ENCODE measurements at regions not wholly inside any gene's neighbourhood (a gene's known extent, or its start where the extent isn't known, plus 50 kb on each side); places are given as distances from the start of the nearest gene placed in this dataset.
A peak's percentile ranks its signal among the peaks of the same experiment; 100 is the strongest.

DNA sequence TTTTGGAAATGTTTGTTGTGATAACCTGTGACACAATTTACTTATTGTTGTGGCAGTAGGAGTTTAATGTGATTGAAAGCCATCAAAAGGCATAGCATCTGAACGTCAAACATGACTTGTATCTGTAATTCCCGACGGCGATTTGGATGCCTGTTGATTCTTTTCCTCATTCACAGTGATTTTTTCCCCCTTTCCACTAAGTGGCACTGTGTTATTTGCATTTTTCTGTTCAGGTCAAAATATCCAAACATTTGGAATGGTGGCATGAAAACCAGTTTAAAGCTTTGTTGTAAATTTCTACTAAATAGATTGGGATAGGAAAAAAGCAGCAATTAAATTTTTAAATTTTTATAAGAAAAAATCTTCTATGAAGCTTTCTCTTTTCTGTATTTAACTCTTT lies 259.9 kb upstream of the KCNH8 start:
- Histone ChIP-seq H3K14ac (ENCODE audit: insufficient read length) (no peak overlapping the region), H4K5ac (ENCODE audit: insufficient read length, low read depth, low read length) (no peak overlapping the region), H3K9ac (replicated peaks in 1 of 4; ENCODE audit: extremely low read depth in 1 of 4, low read depth in 3 of 4, low read length in 3 of 4) (no peak overlapping the region), H3K27me3 (replicated peaks in 1 of 4; ENCODE audit: control insufficient read depth in 3 of 4, extremely low read depth in 1 of 4, insufficient read depth in 3 of 4, low read length in 3 of 4) (no peaks in the 10 kb centered on the region), H2BK120ac (replicated peaks; ENCODE audit: low read depth, low read length) (no peak overlapping the region), H4K8ac (ENCODE audit: extremely low read depth, insufficient read depth, low read length) (no peak overlapping the region), H3K23me2 (ENCODE audit: low read depth, low read length) (no peaks in the 10 kb centered on the region; the same call in 1 of the 2 replicates), H4K20me1 (replicated peaks in 1 of 2; ENCODE audit: control insufficient read depth in 1 of 2, insufficient read depth in 2 of 2, low read length in 2 of 2) (no peaks in the 10 kb centered on the region), H3K23ac (ENCODE audit: insufficient read length) (no peak overlapping the region), H3K79me1 (ENCODE audit: low read depth, low read length) (no peaks in the 10 kb centered on the region), H3K36me3 (ENCODE audit: control insufficient read depth in 2 of 4, insufficient read depth in 4 of 4, low read length in 3 of 4) (no peaks in the 10 kb centered on the region), H3K4me1 (replicated peaks in 1 of 4; ENCODE audit: control insufficient read depth in 3 of 4, insufficient read depth in 4 of 4, low read length in 3 of 4) (no peaks in the 10 kb centered on the region), H3K4ac (replicated peaks; ENCODE audit: insufficient read length, low read depth, low read length) (no peak overlapping the region), H2BK12ac (ENCODE audit: low read depth, low read length) (no peak overlapping the region), H2AFZ (ENCODE audit: low read length) (no peak overlapping the region), H3K4me2 (ENCODE audit: insufficient read depth in 1 of 2, low read depth in 2 of 2, low read length in 2 of 2) (no peak overlapping the region), H3K18ac (ENCODE audit: extremely low read depth, low read length) (no peak overlapping the region), H3K9me3 (ENCODE audit: insufficient read depth in 2 of 2, low read depth in 1 of 2, low read length in 1 of 2) (no peaks in the 10 kb centered on the region), H2AK5ac (ENCODE audit: low read depth, low read length) (no peak overlapping the region), H3K56ac (replicated peaks; ENCODE audit: insufficient read length, low read depth, low read length) (no peak overlapping the region), H2BK5ac (ENCODE audit: low read depth, low read length) (no peak overlapping the region), H3K4me3 (ENCODE audit: extremely low read depth in 1 of 4, insufficient read depth in 2 of 4, low read depth in 3 of 4, low read length in 4 of 4) (no peak overlapping the region), H4K91ac (replicated peaks; ENCODE audit: insufficient read length, low read length) (no peak overlapping the region), H3K79me2 (ENCODE audit: control insufficient read depth in 1 of 2, insufficient read depth in 2 of 2, low read length in 2 of 2) (no peaks in the 10 kb centered on the region), H3K27ac (ENCODE audit: low read depth, low read length) (no peak overlapping the region), H2BK15ac (ENCODE audit: low read length) (no peak overlapping the region), H2BK20ac (ENCODE audit: low read length) (no peak overlapping the region)
- CTCF ChIA-PET (ENCODE audit: partially characterized antibody) = interaction anchor here (1.2 to 5.2 kb wide), 7 partner anchors 15 to 103 kb away, joined by 3 to 34 read pairs (median 4); no protein-coding TSS in a partner anchor
- WGBS, 2 experiments (ENCODE audit: extremely low coverage in 1 of 2, insufficient coverage in 1 of 2, insufficient read length in 1 of 2, insufficient replicate concordance in 2 of 2, low coverage in 1 of 2, low lambda C conversion rate in 2 of 2, missing lambda C conversion rate in 1 of 2) = 78% methylated on average over 4 of the region's 4 CpGs; no CpG with 5 or more reads in 1 of the 2 experiments
- POLR2A ChIA-PET (ENCODE audit: partially characterized antibody) = no interaction called here
- DNase-seq (ENCODE audit: low read depth in 1 of 2, low spot score in 2 of 2) = no peak
- no peak for FAIRE-seq
- TF ChIP-seq, protein P1, sequence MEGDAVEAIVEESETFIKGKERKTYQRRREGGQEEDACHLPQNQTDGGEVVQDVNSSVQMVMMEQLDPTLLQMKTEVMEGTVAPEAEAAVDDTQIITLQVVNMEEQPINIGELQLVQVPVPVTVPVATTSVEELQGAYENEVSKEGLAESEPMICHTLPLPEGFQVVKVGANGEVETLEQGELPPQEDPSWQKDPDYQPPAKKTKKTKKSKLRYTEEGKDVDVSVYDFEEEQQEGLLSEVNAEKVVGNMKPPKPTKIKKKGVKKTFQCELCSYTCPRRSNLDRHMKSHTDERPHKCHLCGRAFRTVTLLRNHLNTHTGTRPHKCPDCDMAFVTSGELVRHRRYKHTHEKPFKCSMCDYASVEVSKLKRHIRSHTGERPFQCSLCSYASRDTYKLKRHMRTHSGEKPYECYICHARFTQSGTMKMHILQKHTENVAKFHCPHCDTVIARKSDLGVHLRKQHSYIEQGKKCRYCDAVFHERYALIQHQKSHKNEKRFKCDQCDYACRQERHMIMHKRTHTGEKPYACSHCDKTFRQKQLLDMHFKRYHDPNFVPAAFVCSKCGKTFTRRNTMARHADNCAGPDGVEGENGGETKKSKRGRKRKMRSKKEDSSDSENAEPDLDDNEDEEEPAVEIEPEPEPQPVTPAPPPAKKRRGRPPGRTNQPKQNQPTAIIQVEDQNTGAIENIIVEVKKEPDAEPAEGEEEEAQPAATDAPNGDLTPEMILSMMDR (IDR thresholded peaks at IDR 0.05; ENCODE audit: control extremely low read depth in 1 of 3, insufficient read depth in 1 of 3, low read depth in 1 of 3, low read length in 3 of 3) = peak in 1 of 3 experiments; percentile 12; a peak in 1 of 4 replicates
- TF ChIP-seq, protein P2, sequence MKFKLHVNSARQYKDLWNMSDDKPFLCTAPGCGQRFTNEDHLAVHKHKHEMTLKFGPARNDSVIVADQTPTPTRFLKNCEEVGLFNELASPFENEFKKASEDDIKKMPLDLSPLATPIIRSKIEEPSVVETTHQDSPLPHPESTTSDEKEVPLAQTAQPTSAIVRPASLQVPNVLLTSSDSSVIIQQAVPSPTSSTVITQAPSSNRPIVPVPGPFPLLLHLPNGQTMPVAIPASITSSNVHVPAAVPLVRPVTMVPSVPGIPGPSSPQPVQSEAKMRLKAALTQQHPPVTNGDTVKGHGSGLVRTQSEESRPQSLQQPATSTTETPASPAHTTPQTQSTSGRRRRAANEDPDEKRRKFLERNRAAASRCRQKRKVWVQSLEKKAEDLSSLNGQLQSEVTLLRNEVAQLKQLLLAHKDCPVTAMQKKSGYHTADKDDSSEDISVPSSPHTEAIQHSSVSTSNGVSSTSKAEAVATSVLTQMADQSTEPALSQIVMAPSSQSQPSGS (IDR thresholded peaks at IDR 0.05; ENCODE audit: low read length) = no peak
- TF ChIP-seq TBP (IDR thresholded peaks at IDR 0.05; ENCODE audit: low read depth, low read length) (no peak), TCF12 (IDR thresholded peaks at IDR 0.05; ENCODE audit: low read depth, low read length) (no peak), GTF2F1 (IDR thresholded peaks at IDR 0.05; ENCODE audit: borderline replicate concordance, low read depth, low read length) (no peak), JUN (IDR thresholded peaks at IDR 0.05; ENCODE audit: low read depth, low read length) (no peak), SUZ12 (IDR thresholded peaks at IDR 0.05; ENCODE audit: low read length) (no peak), ZNF274 (IDR thresholded peaks at IDR 0.05; ENCODE audit: borderline replicate concordance, extremely low read depth, low read length) (no peak), CTBP2 (IDR thresholded peaks at IDR 0.05; ENCODE audit: borderline replicate concordance, insufficient read depth, insufficient read length, low read length) (no peak), KDM4A (IDR thresholded peaks at IDR 0.05; ENCODE audit: low read depth, low read length, severe bottlenecking) (no peak)

All from H1 (cell line).